Astrocyte of the cerebellum (primary cell): ENCODE measurements at regions not wholly inside any gene's neighbourhood (a gene's known extent, or its start where the extent isn't known, plus 50 kb on each side); places are given as distances from the start of the nearest gene placed in this dataset.
"Not testable (repeated sequence)": the region's sequence is repeated elsewhere in the genome, so short reads cannot be mapped to it uniquely, and the experiment has no call there.

ENCODE experiments used
- DNase-seq: peaks from one replicate; pipeline ENCODE4 v3.0.0-alpha.2; 2011; ENCODE audit warnings: low read depth
- H3K4me3 ChIP-seq: 2 replicates; pipeline ENCODE4 v1.5.1; 2011; ENCODE audit warnings: mild to moderate bottlenecking, low read depth, low read length, moderate library complexity
- CTCF ChIP-seq: IDR thresholded peaks from 2 replicates; pipeline ENCODE4 v1.5.1; 2012; ENCODE audit warnings: low read length, low read depth, moderate library complexity, mild to moderate bottlenecking; ENCODE audit errors: missing control alignments
- in situ Hi-C: cut with HindIII; loops from 2 replicates; pipeline ENCODE4 v1.10.0; 2017; ENCODE audit warnings: low sequenced_read_pairs

GRCh38 chr14:83085725-83086124 is 1552.1 kb upstream of the SEL1L start:
- no peak for DNase-seq
- no peak overlapping the region for H3K4me3 ChIP-seq
- TF ChIP-seq CTCF = no peak
- in situ Hi-C loops = no loop called here

GRCh38 chr14:83091991-83092956 is 1558.6 kb upstream of the SEL1L start:
- in situ Hi-C loops, H3K4me3 ChIP-seq, DNase-seq: not testable (repeated sequence)

GRCh38 chr14:83096092-83096491 is 1562.4 kb upstream of the SEL1L start:
- no peak for TF ChIP-seq CTCF
- peak; percentile 49 for DNase-seq
- in situ Hi-C loops = no loop called here
- no peak overlapping the region for H3K4me3 ChIP-seq

- in situ Hi-C loops = no loop called here
- TF ChIP-seq CTCF = no peak
- no peak overlapping the region for H3K4me3 ChIP-seq
- no peak for DNase-seq
These were observed 1568.2 kb upstream of the SEL1L start for GRCh38 chr14:83101846-83102245.

GRCh38 chr14:83118029-83118428 is 1584.4 kb upstream of the SEL1L start:
- in situ Hi-C loops = no loop called here
- no peak overlapping the region for H3K4me3 ChIP-seq
- no peak for DNase-seq
- no peak for TF ChIP-seq CTCF

- TF ChIP-seq CTCF = no peak
- DNase-seq = no peak
- in situ Hi-C loops = no loop called here
- H3K4me3 ChIP-seq = no peak overlapping the region
These were observed 1586.5 kb upstream of the SEL1L start for GRCh38 chr14:83120187-83120586.

- no peak overlapping the region for H3K4me3 ChIP-seq
- no peak for DNase-seq
- TF ChIP-seq CTCF = no peak
- in situ Hi-C loops = no loop called here
These were observed 1592.4 kb upstream of the SEL1L start for GRCh38 chr14:83126076-83126475.
